SK-N-SH treated with all-trans-retinoic acid at 6 μM for 48 hours (cell line): ENCODE measurements at regions not wholly inside any gene's neighbourhood (a gene's known extent, or its start where the extent isn't known, plus 50 kb on each side); places are given as distances from the start of the nearest gene placed in this dataset.

Experiments used
- TCF4 ChIP-seq: fragments of 250-450 bp; sonication (Bioruptor Pico); IDR thresholded peaks from 2 replicates; pipeline ENCODE4 v1.8.0; 2021; ENCODE audit warnings: mild to moderate bottlenecking, moderate library complexity, borderline replicate concordance
- ZNF8 ChIP-seq: fragments of 450-650 bp; formaldehyde crosslinking; IDR thresholded peaks from 2 replicates; pipeline ENCODE4 v1.5.0; 2020; ENCODE audit warnings: mild to moderate bottlenecking, moderate library complexity

- no peak for TF ChIP-seq ZNF8 (CRISPR knock-in tag)
- no peak for TF ChIP-seq TCF4 (CRISPR knock-in tag)
These were observed 218.8 kb downstream of the CYP26B1 start for GRCh38 chr2:71928734-71929481.
